HCT116 (cell line): ENCODE measurements at regions not wholly inside any gene's neighbourhood (a gene's known extent, or its start where the extent isn't known, plus 50 kb on each side); places are given as distances from the start of the nearest gene placed in this dataset.

Source experiments
- ATAC-seq: fragments of 200-7000 bp; cut with Tn5 transposase; 2 replicates; pipeline ENCODE4 v1.9.1; 2020; ENCODE audit warnings: mild to moderate bottlenecking, moderate library complexity
- BruUV-seq: library from RNA; stranded (reverse); fragments of 400-500 nt; replicated peaks from 2 replicates; lab custom pipeline; 2021; lab: Mats Ljungman, UMichigan
- CTCF ChIA-PET: fragments of 300-600 bp; sonication (Branson Sonifier 250); formaldehyde crosslinking; loops from one replicate; lab custom pipeline; 2021; ENCODE audit warnings: antibody characterized with exemption; lab: Charles Lee
- POLR2A ChIA-PET: fragments of 300-600, 350-600 bp; sonication (Branson Sonifier 250); formaldehyde crosslinking; loops from one replicate; lab custom pipeline; 2021; ENCODE audit warnings: antibody characterized with exemption; lab: Charles Lee
- RAD21 ChIA-PET, 2 experiments: fragments of 300-600 bp; sonication (Branson Sonifier 250); formaldehyde crosslinking; loops; one replicate each; lab custom pipeline; 2023; ENCODE audit warnings: low total read pairs in 2 of 2; ENCODE audit not compliant: uncharacterized antibody in 2 of 2, unreplicated experiment in 2 of 2, low non-redundant PET in 1 of 2; lab: Charles Lee
- DNase-seq: peaks from one replicate; pipeline ENCODE4 v3.0.0-alpha.2; 2010; ENCODE audit warnings: low read depth, low spot score
- H2AFZ ChIP-seq: fragments of 200-600 bp; shearing (Covaris generic), sonication (generic); 2 replicates; pipeline ENCODE4 v1.6.1; 2017; ENCODE audit warnings: low read depth, mixed run types, mixed read lengths, antibody characterized with exemption, low read length; ENCODE audit not compliant: poor library complexity, severe bottlenecking
- H3K27ac ChIP-seq: 2 replicates; pipeline ENCODE4 v1.5.1; 2012; ENCODE audit warnings: low read depth, low read length
- H3K27me3 ChIP-seq: fragments of 200-600 bp; sonication (generic); 2 replicates; pipeline ENCODE4 v1.6.1; 2016; ENCODE audit warnings: mixed run types, low read length, mixed read lengths; ENCODE audit not compliant: insufficient read depth
- H3K36me3 ChIP-seq, 2 experiments: fragments of 200-500 bp in 1 of 2; fragments of 200-600 bp in 1 of 2; sonication (Bioruptor generic) in 1 of 2; sonication (generic) in 1 of 2; 2 replicates each; pipeline versions ENCODE4 v1.5.1 to v1.6.1; 2014 to 2016; ENCODE audit warnings: low read length in 2 of 2, inconsistent platforms in 1 of 2, mixed read lengths in 1 of 2, mixed run types in 1 of 2; ENCODE audit not compliant: insufficient read depth in 2 of 2, control insufficient read depth in 1 of 2
- H3K4me1 ChIP-seq, 2 experiments: fragments of 200-600 bp in 1 of 2; sonication (generic) in 1 of 2; 2 replicates each; pipeline versions ENCODE4 v1.5.1 to v1.6.1; 2012 to 2017; ENCODE audit warnings: low read length in 2 of 2, inconsistent platforms in 1 of 2, mild to moderate bottlenecking in 1 of 2, mixed read lengths in 1 of 2, mixed run types in 1 of 2, moderate library complexity in 1 of 2; ENCODE audit not compliant: insufficient read depth in 2 of 2, control insufficient read depth in 1 of 2
- H3K4me2 ChIP-seq: fragments of 200-600 bp; sonication (generic); 2 replicates; pipeline ENCODE4 v1.6.1; 2017; ENCODE audit warnings: mixed run types, low read length, mixed read lengths
- H3K4me3 ChIP-seq, 2 experiments: fragments of 200-600 bp in 1 of 2; sonication (generic) in 1 of 2; replicated peaks in 1 of 2; 2 replicates each; pipeline ENCODE4 v1.5.1; 2011 to 2016; ENCODE audit warnings: low read length in 2 of 2, control low read depth in 1 of 2, low read depth in 1 of 2, mild to moderate bottlenecking in 1 of 2, mixed read lengths in 1 of 2, mixed run types in 1 of 2
- H3K79me2 ChIP-seq: fragments of 200-600 bp; sonication (generic); 2 replicates; pipeline ENCODE4 v1.6.1; 2017; ENCODE audit warnings: mild to moderate bottlenecking, mixed run types, low read length, moderate library complexity, mixed read lengths; ENCODE audit not compliant: insufficient read depth
- H3K9ac ChIP-seq: fragments of 200-600 bp; sonication (generic); 2 replicates; pipeline ENCODE4 v1.6.1; 2016; ENCODE audit warnings: low read length, mixed read lengths
- H3K9me2 ChIP-seq: fragments of 200-600 bp; sonication (generic), shearing (Covaris generic); 2 replicates; pipeline ENCODE4 v1.6.1; 2017; ENCODE audit warnings: mixed run types, mild to moderate bottlenecking, moderate library complexity; ENCODE audit not compliant: insufficient read depth
- H3K9me3 ChIP-seq, 2 experiments: fragments of 200-500 bp in 1 of 2; fragments of 200-600 bp in 1 of 2; sonication (Bioruptor generic) in 1 of 2; sonication (generic) in 1 of 2; 2 replicates each; pipeline ENCODE4 v1.6.1; 2014 to 2017; ENCODE audit warnings: low read length in 2 of 2, mixed read lengths in 2 of 2, inconsistent platforms in 1 of 2, low read depth in 1 of 2, mild to moderate bottlenecking in 1 of 2, mixed run types in 1 of 2, moderate library complexity in 1 of 2; ENCODE audit not compliant: control insufficient read depth in 1 of 2, insufficient read depth in 1 of 2
- H4K20me1 ChIP-seq: fragments of 200-600 bp; sonication (generic), shearing (Covaris generic); 2 replicates; pipeline ENCODE4 v1.6.1; 2017; ENCODE audit warnings: mixed run types, mild to moderate bottlenecking, moderate library complexity; ENCODE audit not compliant: insufficient read depth
- ATF3 ChIP-seq: IDR thresholded peaks from 2 replicates; pipeline ENCODE4 v1.6.1; 2012
- CBX3 ChIP-seq: IDR thresholded peaks from 2 replicates; pipeline ENCODE4 v1.6.1; 2012; ENCODE audit warnings: low read depth
- EGR1 ChIP-seq: IDR thresholded peaks from 2 replicates; pipeline ENCODE4 v1.6.1; 2012; ENCODE audit warnings: low read depth
- JUND ChIP-seq: IDR thresholded peaks from 2 replicates; pipeline ENCODE4 v1.6.1; 2012
- MAX ChIP-seq: IDR thresholded peaks from 2 replicates; pipeline ENCODE4 v1.6.1; 2012
- POLR2A ChIP-seq: IDR thresholded peaks from 2 replicates; pipeline ENCODE4 v1.7.0; 2011; ENCODE audit warnings: borderline replicate concordance; ENCODE audit not compliant: insufficient read depth, insufficient read length; ENCODE audit errors: extremely low read depth
- POLR2AphosphoS5 ChIP-seq: IDR thresholded peaks from 2 replicates; pipeline ENCODE4 v1.6.1; 2011; ENCODE audit warnings: mild to moderate bottlenecking, low read depth, low read length, moderate library complexity
- RAD21 ChIP-seq: IDR thresholded peaks from 2 replicates; pipeline ENCODE4 v1.6.1; 2012; ENCODE audit warnings: low read depth, mild to moderate bottlenecking
- REST ChIP-seq: IDR thresholded peaks from 2 replicates; pipeline ENCODE4 v1.6.1; 2012; ENCODE audit warnings: low read depth
- SIN3A ChIP-seq: IDR thresholded peaks from 2 replicates; pipeline ENCODE4 v1.6.1; 2012; ENCODE audit warnings: low read depth
- SP1 ChIP-seq: IDR thresholded peaks from 2 replicates; pipeline ENCODE4 v1.6.1; 2012; ENCODE audit warnings: low read depth
- SRF ChIP-seq: IDR thresholded peaks from 2 replicates; pipeline ENCODE4 v1.6.1; 2012; ENCODE audit warnings: low read depth
- TCF7L2 ChIP-seq: IDR thresholded peaks from 2 replicates; pipeline ENCODE4 v1.7.0; 2011; ENCODE audit warnings: borderline replicate concordance, inconsistent platforms; ENCODE audit not compliant: insufficient read depth, insufficient read length; ENCODE audit errors: extremely low read depth
- YY1 ChIP-seq: IDR thresholded peaks from 2 replicates; pipeline ENCODE4 v1.6.1; 2011; ENCODE audit warnings: low read length, low read depth, moderate library complexity, mild to moderate bottlenecking; ENCODE audit not compliant: insufficient replicate concordance; ENCODE audit errors: extremely low read depth
- ZBTB33 ChIP-seq: IDR thresholded peaks from 2 replicates; pipeline ENCODE4 v1.6.1; 2011; ENCODE audit warnings: mild to moderate bottlenecking, low read length, moderate library complexity; ENCODE audit not compliant: insufficient replicate concordance; ENCODE audit errors: extremely low read depth
- ZFX ChIP-seq: fragments of 450-650 bp; IDR thresholded peaks from 2 replicates; pipeline ENCODE4 v1.6.1; 2017
- ZNF274 ChIP-seq: fragments of 200-500 bp; sonication (Bioruptor generic); IDR thresholded peaks from 2 replicates; pipeline ENCODE4 v1.6.1; 2014; ENCODE audit warnings: mild to moderate bottlenecking, low read depth, low read length, inconsistent platforms
- intact Hi-C: fragments of 100-400 bp; cut with micrococcal nuclease; formaldehyde crosslinking; loops from 2 replicates; pipeline ENCODE4 v1.10.0; 2022

GRCh38 chr2:198756166-198756565, 701.6 kb downstream of the SATB2 start:
- ChIA-PET POLR2A (no interaction called here), CTCF (no interaction called here), RAD21 (no interaction called here)
- no peaks in the 10 kb centered on the region for H3K36me3 ChIP-seq
- TF ChIP-seq POLR2AphosphoS5 (no peak), CBX3 (no peak), SP1 (no peak), POLR2A (no peak), MAX (no peak), ZFX (no peak), ATF3 (no peak), RAD21 (no peak), REST (no peak), ZBTB33 (no peak), YY1 (no peak), EGR1 (no peak), JUND (no peak), SIN3A (no peak), SRF (no peak), TCF7L2 (no peak), ZNF274 (no peak)
- no peak overlapping the region for H3K9ac ChIP-seq
- H2AFZ ChIP-seq = no peak overlapping the region
- ATAC-seq (no peak), DNase-seq (no peak)
- no peak overlapping the region for H3K4me2 ChIP-seq
- no peaks in the 10 kb centered on the region for H3K9me2 ChIP-seq
- no peaks in the 10 kb centered on the region for H3K79me2 ChIP-seq
- intact Hi-C loops = no loop called here
- H4K20me1 ChIP-seq = no peaks in the 10 kb centered on the region
- BruUV-seq = no TSS peak
- no peaks in the 10 kb centered on the region for H3K9me3 ChIP-seq
- no peaks in the 10 kb centered on the region for H3K27me3 ChIP-seq
- H3K4me1 ChIP-seq = no peaks in the 10 kb centered on the region
- H3K4me3 ChIP-seq = no peak overlapping the region
- no peak overlapping the region for H3K27ac ChIP-seq
